GM13977 (cell line): ENCODE measurements at regions not wholly inside any gene's neighbourhood (a gene's known extent, or its start where the extent isn't known, plus 50 kb on each side); places are given as distances from the start of the nearest gene placed in this dataset.

ENCODE experiments used
- DNase-seq: peaks from one replicate; pipeline ENCODE4 v3.0.0; 2012; ENCODE audit warnings: low spot score
- CTCF ChIP-seq: IDR thresholded peaks from 2 replicates; pipeline ENCODE4 v1.5.1; 2012; ENCODE audit warnings: mild to moderate bottlenecking, control low read depth; ENCODE audit not compliant: insufficient read depth; ENCODE audit errors: extremely low read depth, missing control alignments
- in situ Hi-C: fragments of 300-500 bp; cut with MboI; formaldehyde crosslinking; loops from one replicate; pipeline ENCODE4 v1.12.0; 2022; ENCODE audit warnings: low sequenced_read_pairs, low pct_unique_long_range_greater_than_20kb, mixed read lengths, inconsistent platforms; ENCODE audit not compliant: unreplicated experiment

GRCh38 chr3:98972720-98973119, 71.2 kb upstream of the DCBLD2 start:
- DNase-seq: no peak
- TF ChIP-seq CTCF: no peak
- in situ Hi-C loops: no loop called here

GRCh38 chr3:98972155-98972554, 70.7 kb upstream of the DCBLD2 start:
- in situ Hi-C loops: no loop called here
- TF ChIP-seq CTCF: no peak
- DNase-seq: no peak

- TF ChIP-seq CTCF: no peak
- DNase-seq: no peak
- in situ Hi-C loops: no loop called here
Measured at GRCh38 chr3:98971169-98971681, 69.7 kb upstream of the DCBLD2 start.

- in situ Hi-C loops: no loop called here
Measured at GRCh38 chr3:98969295-98969694, 67.8 kb upstream of the DCBLD2 start.

GRCh38 chr3:98968824-98969223, 67.3 kb upstream of the DCBLD2 start:
- in situ Hi-C loops: no loop called here
- no peak for TF ChIP-seq CTCF
- DNase-seq: no peak

More at GRCh38 chr3:98969295-98969694, 67.8 kb upstream of the DCBLD2 start:
- no peak for DNase-seq
- TF ChIP-seq CTCF: no peak

GRCh38 chr3:98968347-98968746, 66.9 kb upstream of the DCBLD2 start:
- DNase-seq: no peak

More at GRCh38 chr3:98968347-98968746, 66.9 kb upstream of the DCBLD2 start:
- in situ Hi-C loops: no loop called here
- TF ChIP-seq CTCF: no peak
